Activated CD4-positive, alpha-beta T cell treated with anti-CD3 and anti-CD28 coated beads for 36 hours (primary cell): ENCODE measurements at regions not wholly inside any gene's neighbourhood (a gene's known extent, or its start where the extent isn't known, plus 50 kb on each side); places are given as distances from the start of the nearest gene placed in this dataset.
"Not testable (repeated sequence)": the region's sequence is repeated elsewhere in the genome, so short reads cannot be mapped to it uniquely, and the experiment has no call there.

Experiments used
- ATAC-seq: fragments of 200-7000 bp; cut with Tn5 transposase; one replicate; pipeline ENCODE4 v1.10.0; 2021; ENCODE audit warnings: mild to moderate bottlenecking, moderate library complexity
- CTCF ChIA-PET: fragments of 350-600 bp; sonication (Branson Sonifier 250); formaldehyde crosslinking; loops from one replicate; lab custom pipeline; 2021; ENCODE audit warnings: antibody characterized with exemption; lab: Charles Lee
- POLR2A ChIA-PET: fragments of 350-600 bp; sonication (Branson Sonifier 250); formaldehyde crosslinking; loops from one replicate; lab custom pipeline; 2021; ENCODE audit warnings: antibody characterized with exemption, inconsistent platforms; lab: Charles Lee
- DNase-seq: peaks from one replicate; pipeline ENCODE4 v3.0.0-alpha.2; 2020
- H3K27ac Mint-ChIP-seq: one replicate; pipeline ENCODE4 v1.8.0; 2021; ENCODE audit warnings: mixed read lengths
- H3K27me3 Mint-ChIP-seq: one replicate; pipeline ENCODE4 v1.8.0; 2021; ENCODE audit warnings: mixed read lengths
- H3K36me3 Mint-ChIP-seq: one replicate; pipeline ENCODE4 v1.8.0; 2021; ENCODE audit warnings: low read depth, mixed read lengths
- H3K4me1 Mint-ChIP-seq: one replicate; pipeline ENCODE4 v1.8.0; 2021; ENCODE audit warnings: mixed read lengths
- H3K4me3 Mint-ChIP-seq: one replicate; pipeline ENCODE4 v1.8.0; 2021; ENCODE audit warnings: mild to moderate bottlenecking, moderate library complexity, mixed read lengths
- H3K9me3 Mint-ChIP-seq: one replicate; pipeline ENCODE4 v1.8.0; 2021; ENCODE audit warnings: low read depth, mixed read lengths
- intact Hi-C, 2 experiments: fragments of 100-400 bp; cut with DNase I in 1 of 2; cut with micrococcal nuclease in 1 of 2; formaldehyde crosslinking; loops; one replicate each; pipeline versions ENCODE4 v1.14.2 to v1.15.1; 2022 to 2024; cut with DNase I, micrococcal nuclease

DNA sequence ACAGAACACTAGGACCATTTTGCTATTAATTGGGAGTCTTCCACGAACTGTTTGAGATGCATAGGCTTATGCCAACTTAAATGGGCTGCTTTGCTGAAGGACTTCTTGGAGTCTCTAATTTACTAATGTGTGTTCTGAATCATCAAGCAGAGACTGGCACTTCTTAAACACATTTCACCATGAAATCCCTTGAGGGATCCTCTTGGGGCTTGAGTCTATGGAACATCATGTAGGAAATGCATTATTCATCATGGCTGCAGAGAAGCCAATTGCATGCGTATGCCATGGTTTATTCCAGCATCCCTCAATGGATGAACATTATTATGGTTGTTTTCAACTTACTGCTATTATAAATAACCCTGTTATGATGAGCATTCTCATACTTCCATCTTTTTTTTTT is 73.4 kb downstream of the FGD2 start:
- Mint-ChIP-seq H3K27me3 (no peaks in the 10 kb centered on the region), H3K4me3 (no peak overlapping the region), H3K27ac (no peak overlapping the region), H3K36me3 (no peaks in the 10 kb centered on the region), H3K4me1 (no peaks in the 10 kb centered on the region), H3K9me3 (no peaks in the 10 kb centered on the region)
- CTCF ChIA-PET: no interaction called here
- ATAC-seq: no peak
- POLR2A ChIA-PET: no interaction called here
- DNase-seq: no peak
- intact Hi-C loops: no loop called here

DNA sequence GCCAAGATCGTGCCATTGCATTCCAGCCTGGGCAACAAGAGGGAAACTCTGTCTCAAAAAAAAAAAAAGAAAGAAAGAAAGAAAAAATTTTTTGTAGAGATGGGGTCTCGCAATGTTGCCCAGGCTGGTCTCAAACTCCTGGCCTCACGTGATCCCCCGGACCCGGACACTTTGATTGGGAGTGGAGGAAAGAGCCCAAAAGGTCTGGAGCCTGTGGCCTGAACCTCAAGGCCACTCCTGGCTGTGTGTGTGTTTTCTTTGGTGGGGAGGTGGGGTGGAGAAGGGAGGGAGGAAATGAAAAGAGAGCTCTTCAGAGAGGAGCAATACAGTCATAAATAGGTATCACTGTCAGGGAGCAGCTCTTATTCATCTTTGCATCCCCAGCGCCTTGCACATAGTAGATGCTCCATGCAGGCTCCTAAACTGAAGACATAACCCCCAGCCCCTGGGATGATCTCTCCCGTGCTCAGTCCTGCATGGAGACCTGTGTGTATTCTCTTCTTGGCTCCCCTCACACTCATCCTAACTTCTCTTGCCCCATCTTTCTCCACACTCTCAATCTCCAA is 75.7 kb downstream of the FGD2 start:
- Mint-ChIP-seq H3K9me3 (no peaks in the 10 kb centered on the region), H3K4me3 (no peak overlapping the region), H3K27ac (no peak overlapping the region), H3K4me1 (no peaks in the 10 kb centered on the region), H3K27me3 (peaks cover 2% of the 10 kb centered on the region), H3K36me3 (no peaks in the 10 kb centered on the region)
- intact Hi-C loops: loop anchor here in 1 of 2 experiments (5.0 kb wide), 1 partner anchor 371 kb away; no protein-coding TSS in a partner anchor
- DNase-seq (no peak), ATAC-seq (no peak)
- ChIA-PET POLR2A (no interaction called here), CTCF (no interaction called here)

DNA sequence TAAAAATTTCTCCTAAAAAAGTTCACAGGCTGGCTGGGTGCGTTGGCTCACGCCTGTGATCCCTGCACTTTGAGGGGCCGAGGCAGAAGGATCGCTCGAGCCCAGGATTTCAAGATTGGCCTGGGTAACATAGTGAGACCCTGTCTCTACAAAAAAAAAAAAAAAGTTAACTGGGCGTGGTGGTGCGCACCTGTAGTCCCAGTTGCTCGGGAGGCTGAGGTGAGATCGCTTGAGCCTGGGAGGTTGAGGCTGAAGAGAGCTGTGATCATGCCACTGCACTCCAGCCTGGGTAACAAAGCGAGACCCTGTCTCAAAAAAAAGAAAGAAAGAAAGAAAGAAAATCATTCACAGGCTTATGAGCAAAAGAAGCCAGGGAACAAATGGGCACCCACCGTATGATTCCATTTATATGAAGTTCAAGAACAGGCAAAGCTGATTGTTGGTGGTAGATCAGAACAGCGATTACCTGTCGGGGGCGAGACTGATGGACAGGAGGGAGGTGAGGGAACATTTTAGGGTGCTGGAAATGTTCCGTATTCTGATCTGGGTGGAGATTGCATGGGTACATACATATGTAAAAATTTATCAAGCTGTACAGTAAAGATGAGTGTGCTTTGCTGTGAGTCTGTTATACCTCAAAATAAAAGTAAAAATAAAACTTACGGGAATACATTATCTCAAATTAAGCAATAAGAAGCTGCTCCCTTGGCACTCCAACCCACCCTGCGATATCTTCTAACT is 77.1 kb downstream of the FGD2 start:
- ATAC-seq (no peak), DNase-seq (no peak)
- Mint-ChIP-seq H3K27me3 (peaks cover 2% of the 10 kb centered on the region), H3K4me1 (no peaks in the 10 kb centered on the region), H3K27ac (no peak overlapping the region), H3K36me3 (no peaks in the 10 kb centered on the region), H3K4me3 (no peak overlapping the region), H3K9me3 (no peaks in the 10 kb centered on the region)
- ChIA-PET CTCF (interaction anchor here (0.6 to 1.0 kb wide), 3 partner anchors 37 to 375 kb away, joined by 3 to 5 read pairs (median 4); no protein-coding TSS in a partner anchor), POLR2A (no interaction called here)
- intact Hi-C loops: loop anchor here in 1 of 2 experiments (5.0 kb wide), 1 partner anchor 370 kb away; no protein-coding TSS in a partner anchor

DNA sequence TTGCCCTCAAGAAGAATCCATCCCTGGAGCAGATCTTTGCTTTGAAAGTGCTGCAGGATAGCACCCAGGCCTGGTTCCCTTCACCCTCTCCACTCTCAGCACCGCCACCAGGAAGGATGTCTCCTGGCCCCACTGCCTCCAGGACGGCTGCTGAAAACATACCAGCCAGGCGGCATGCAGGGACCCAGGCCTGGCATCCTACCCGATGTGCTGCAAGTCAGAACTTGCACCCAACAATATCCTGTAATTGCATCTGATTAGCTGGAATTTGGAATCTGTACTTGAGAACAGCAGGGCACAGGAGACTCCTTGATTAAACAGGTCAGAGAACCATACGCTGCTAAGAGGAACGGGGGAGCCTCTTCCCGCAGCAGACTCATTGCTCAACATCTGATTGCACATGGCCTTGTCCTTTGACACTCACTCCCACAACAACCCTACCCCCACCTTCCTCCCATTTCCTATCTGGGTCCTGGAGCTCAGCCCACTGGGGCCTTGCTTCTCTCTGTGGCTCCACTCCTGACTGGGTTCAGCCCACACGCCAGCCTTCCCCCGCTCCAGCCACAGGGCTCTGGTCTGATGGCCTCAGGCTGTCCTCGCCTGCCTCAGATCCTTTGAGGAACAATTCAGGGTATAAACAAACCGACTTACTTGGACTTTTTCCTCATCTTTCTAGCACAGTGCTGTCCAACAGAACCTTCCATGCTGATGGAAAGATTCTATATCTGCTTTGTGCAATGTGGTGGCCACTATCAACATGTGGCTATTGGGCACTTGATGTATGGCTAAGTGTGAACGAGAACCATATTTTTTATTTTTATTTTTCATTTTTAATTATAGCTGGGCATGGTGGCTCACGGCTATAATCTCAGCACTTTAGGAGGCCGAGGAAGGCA is 78.0 kb downstream of the FGD2 start:
- H3K27ac Mint-ChIP-seq: no peak overlapping the region
- no peaks in the 10 kb centered on the region for H3K36me3 Mint-ChIP-seq
- ATAC-seq (no peak), DNase-seq (no peak)
- no peaks in the 10 kb centered on the region for H3K4me1 Mint-ChIP-seq
- H3K27me3 Mint-ChIP-seq: peaks cover 2% of the 10 kb centered on the region
- intact Hi-C loops: loop anchor here in 1 of 2 experiments (5.0 kb wide), 1 partner anchor 369 kb away; no protein-coding TSS in a partner anchor
- ChIA-PET POLR2A (no interaction called here), CTCF (interaction anchor here (0.6 kb wide), 2 partner anchors 105 to 374 kb away, joined by 4 to 5 read pairs; no protein-coding TSS in a partner anchor)
- H3K4me3 Mint-ChIP-seq: no peak overlapping the region
- no peaks in the 10 kb centered on the region for H3K9me3 Mint-ChIP-seq

DNA sequence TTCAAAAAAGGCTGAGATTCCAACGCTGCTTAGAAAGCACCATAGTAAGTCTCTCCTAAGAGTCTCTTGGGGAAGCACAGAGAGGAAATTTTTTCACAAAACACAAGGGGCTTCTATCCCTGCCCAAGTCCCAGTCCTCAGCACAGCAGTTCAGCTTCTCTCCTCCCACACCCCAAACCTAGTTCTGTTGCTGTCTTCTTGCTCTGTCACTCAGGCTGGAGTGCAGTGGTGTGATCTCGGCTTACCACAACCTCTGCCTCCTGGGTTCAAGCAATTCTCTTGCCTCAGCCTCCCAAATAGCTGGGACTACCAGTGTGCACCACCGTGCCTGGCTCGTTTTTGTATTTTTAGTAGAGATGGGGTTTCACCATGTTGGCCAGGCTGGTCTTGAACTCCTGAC is 79.2 kb downstream of the FGD2 start:
- intact Hi-C loops: loop anchor here in 1 of 2 experiments (5.0 kb wide), 1 partner anchor 368 kb away; no protein-coding TSS in a partner anchor
- ATAC-seq, H3K4me3 Mint-ChIP-seq, H3K4me1 Mint-ChIP-seq, H3K36me3 Mint-ChIP-seq, H3K27me3 Mint-ChIP-seq, DNase-seq, H3K9me3 Mint-ChIP-seq, CTCF ChIA-PET, H3K27ac Mint-ChIP-seq, POLR2A ChIA-PET: not testable (repeated sequence)

DNA sequence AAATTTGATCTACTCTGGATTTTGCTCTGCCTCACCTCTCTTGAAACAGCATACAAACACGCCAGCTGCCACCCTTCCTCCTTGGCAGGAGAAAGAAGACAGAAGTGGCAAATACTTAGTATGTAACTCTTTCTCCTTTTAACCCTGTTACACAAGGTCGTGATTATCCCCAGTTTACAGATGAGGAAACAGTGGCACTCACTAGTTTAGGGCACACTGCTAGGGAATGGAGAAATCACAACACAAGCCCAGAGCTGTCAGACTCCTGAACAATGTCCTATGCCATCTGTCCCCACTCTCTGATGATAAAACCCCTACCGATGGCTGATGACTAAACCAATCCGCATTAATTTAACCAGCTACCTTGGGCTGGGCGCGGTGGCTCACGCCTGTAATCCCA is 79.7 kb downstream of the FGD2 start:
- no peaks in the 10 kb centered on the region for H3K4me1 Mint-ChIP-seq
- H3K4me3 Mint-ChIP-seq: no peak overlapping the region
- intact Hi-C loops: no loop called here
- POLR2A ChIA-PET: no interaction called here
- CTCF ChIA-PET: interaction anchor here (0.6 kb wide), 1 partner anchor 466 kb away, joined by 3 read pairs; no protein-coding TSS in a partner anchor
- no peak for ATAC-seq
- no peak overlapping the region for H3K27ac Mint-ChIP-seq
- no peaks in the 10 kb centered on the region for H3K36me3 Mint-ChIP-seq
- H3K27me3 Mint-ChIP-seq: peaks cover 2% of the 10 kb centered on the region
- DNase-seq: no peak
- no peaks in the 10 kb centered on the region for H3K9me3 Mint-ChIP-seq

DNA sequence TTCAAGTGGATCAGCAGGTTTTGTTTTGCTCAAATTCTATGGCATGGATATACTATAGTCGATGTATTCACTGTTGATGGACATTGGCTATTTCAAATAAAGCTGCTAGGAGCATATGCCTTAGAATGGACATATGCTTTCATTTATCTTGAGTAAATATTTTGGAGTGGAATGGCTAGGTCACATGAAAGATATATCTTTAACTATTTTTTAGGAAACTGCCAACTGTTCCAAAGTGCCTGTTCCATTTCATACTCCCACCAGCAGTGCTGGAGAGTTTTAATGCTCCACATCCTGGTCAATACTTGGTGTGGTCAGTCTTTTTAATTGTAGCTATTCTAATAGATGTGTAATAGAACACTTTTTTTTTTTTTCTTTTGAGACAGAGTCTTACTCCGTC is 81.1 kb upstream of the PIM1 start:
- ChIA-PET CTCF (interaction anchor here (0.6 kb wide), 2 partner anchors 57 to 151 kb away, joined by 3 to 4 read pairs; no protein-coding TSS in a partner anchor), POLR2A (no interaction called here)
- no peak overlapping the region for H3K27ac Mint-ChIP-seq
- H3K36me3 Mint-ChIP-seq: no peaks in the 10 kb centered on the region
- H3K9me3 Mint-ChIP-seq: no peaks in the 10 kb centered on the region
- no peak for DNase-seq
- H3K4me1 Mint-ChIP-seq: peaks cover 6% of the 10 kb centered on the region
- intact Hi-C loops: no loop called here
- peaks cover 2% of the 10 kb centered on the region for H3K27me3 Mint-ChIP-seq
- H3K4me3 Mint-ChIP-seq: no peak overlapping the region
- ATAC-seq: no peak

DNA sequence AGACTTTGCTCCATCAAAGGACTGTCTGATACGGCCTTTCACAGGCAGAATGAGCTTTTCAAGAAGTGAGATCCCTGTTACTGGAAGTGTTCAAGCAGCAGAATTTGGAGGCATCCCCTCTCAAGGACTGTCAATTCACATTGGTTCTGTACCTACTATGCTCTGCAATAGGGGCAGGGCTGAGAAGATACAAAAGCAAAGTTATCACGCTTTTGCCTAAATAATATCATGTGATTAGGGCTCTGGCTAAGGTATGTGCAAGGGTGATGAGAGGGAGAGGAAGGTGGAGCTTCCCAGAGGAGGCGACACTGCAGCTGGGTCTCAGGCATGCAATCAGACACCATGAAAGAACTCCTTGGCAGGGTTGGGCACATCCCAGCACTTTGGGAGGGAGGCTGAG is 80.2 kb upstream of the PIM1 start:
- Mint-ChIP-seq H3K27ac (no peak overlapping the region), H3K27me3 (peaks cover 2% of the 10 kb centered on the region), H3K4me1 (peaks cover 9% of the 10 kb centered on the region), H3K4me3 (no peak overlapping the region), H3K9me3 (no peaks in the 10 kb centered on the region), H3K36me3 (no peaks in the 10 kb centered on the region)
- DNase-seq (no peak), ATAC-seq (no peak)
- CTCF ChIA-PET: no interaction called here
- intact Hi-C loops: no loop called here
- POLR2A ChIA-PET: no interaction called here

DNA sequence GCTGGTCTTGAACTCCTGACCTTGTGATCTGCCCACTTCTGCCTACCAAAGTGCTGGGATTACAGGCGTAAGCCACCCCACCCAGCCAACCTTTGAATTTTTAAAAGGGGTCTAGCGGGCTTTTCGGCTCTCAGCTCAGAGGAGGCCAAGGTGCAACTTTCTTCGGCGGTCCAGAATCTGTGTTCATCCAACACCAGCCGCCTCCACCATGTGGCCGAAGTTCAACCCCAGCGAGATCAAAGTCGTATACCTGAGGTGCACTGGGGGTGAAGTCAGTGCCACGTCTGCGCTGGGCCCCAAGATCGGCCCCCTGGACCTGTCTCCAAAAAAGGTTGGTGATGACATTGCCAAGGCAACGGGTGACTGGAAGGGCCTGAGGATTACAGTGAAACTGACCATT is 78.8 kb upstream of the PIM1 start:
- POLR2A ChIA-PET, intact Hi-C loops, H3K4me3 Mint-ChIP-seq, ATAC-seq, H3K27ac Mint-ChIP-seq, H3K36me3 Mint-ChIP-seq, H3K27me3 Mint-ChIP-seq, H3K4me1 Mint-ChIP-seq, H3K9me3 Mint-ChIP-seq, DNase-seq: not testable (repeated sequence)
- CTCF ChIA-PET: interaction anchor here (0.6 kb wide), 1 partner anchor 179 kb away, joined by 3 read pairs; no protein-coding TSS in a partner anchor

DNA sequence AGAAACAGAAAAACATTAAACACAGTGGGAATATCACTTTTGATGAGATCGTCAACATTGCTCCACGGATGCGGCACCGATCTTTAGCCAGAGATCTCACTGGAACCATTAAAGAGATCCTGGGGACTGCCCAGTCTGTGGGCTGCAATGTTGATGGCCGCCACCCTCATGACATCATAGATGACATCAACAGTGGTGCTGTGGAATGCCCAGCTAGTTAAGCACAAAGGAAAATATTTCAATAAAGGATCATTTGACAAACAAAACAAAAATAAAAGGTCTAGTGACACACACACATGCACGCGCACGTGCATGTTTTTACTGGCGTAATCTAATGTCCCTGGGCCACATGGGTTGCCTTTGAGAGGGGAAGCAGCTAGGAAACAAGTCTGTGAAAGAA is 78.4 kb upstream of the PIM1 start:
- H3K27me3 Mint-ChIP-seq, H3K9me3 Mint-ChIP-seq, intact Hi-C loops, CTCF ChIA-PET, H3K27ac Mint-ChIP-seq, ATAC-seq, H3K4me1 Mint-ChIP-seq, DNase-seq, H3K4me3 Mint-ChIP-seq, POLR2A ChIA-PET, H3K36me3 Mint-ChIP-seq: not testable (repeated sequence)

DNA sequence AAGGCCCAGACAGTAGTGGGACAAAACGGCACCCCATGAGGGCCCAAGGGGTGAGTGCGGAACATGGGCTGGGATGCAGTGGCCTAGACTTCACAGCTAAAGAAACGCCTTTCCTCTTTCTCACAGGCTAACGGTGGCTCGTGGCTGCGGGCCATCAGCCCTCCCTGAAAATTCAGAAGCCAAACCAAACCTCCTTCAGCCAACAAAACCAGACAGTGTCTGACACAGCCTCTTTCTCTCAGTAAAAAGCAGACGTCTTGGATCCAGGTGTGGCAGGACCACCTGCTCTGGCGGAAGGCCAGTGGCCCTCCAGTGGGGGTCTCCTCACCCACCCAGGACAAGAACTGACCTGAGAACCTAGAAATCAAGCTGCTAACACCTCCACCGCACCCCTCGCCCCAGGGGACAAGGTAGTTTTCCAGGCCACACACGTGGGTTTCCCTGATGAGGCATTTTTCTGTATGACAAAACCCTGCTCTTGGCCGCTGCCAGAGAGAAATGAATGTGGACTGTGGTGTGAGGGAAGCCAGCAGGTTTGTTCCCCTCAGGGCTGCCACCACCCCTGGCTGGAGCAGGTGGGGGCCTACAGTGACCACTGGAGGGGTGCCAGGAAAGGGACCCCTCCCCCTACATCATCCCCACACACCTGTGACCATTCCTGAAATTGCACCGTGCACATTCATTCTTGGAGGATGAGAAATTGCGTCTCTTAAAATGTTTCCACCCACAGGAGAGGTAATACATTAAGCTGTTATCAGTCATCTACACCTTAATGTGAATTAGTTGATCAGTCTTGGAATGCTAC is 76.8 kb upstream of the PIM1 start:
- ChIA-PET CTCF (no interaction called here), POLR2A (no interaction called here)
- peak; percentile 66 for ATAC-seq
- intact Hi-C loops: no loop called here
- H3K27me3 Mint-ChIP-seq: no peaks in the 10 kb centered on the region
- H3K27ac Mint-ChIP-seq: no peak overlapping the region
- DNase-seq: peak; percentile 30
- no peaks in the 10 kb centered on the region for H3K36me3 Mint-ChIP-seq
- H3K4me1 Mint-ChIP-seq: peaks cover 9% of the 10 kb centered on the region
- H3K4me3 Mint-ChIP-seq: no peak overlapping the region
- no peaks in the 10 kb centered on the region for H3K9me3 Mint-ChIP-seq
